ENCODE measurements at regions not wholly inside any gene's neighbourhood (a gene's known extent, or its start where the extent isn't known, plus 50 kb on each side); places are given as distances from the start of the nearest gene placed in this dataset.

DNA sequence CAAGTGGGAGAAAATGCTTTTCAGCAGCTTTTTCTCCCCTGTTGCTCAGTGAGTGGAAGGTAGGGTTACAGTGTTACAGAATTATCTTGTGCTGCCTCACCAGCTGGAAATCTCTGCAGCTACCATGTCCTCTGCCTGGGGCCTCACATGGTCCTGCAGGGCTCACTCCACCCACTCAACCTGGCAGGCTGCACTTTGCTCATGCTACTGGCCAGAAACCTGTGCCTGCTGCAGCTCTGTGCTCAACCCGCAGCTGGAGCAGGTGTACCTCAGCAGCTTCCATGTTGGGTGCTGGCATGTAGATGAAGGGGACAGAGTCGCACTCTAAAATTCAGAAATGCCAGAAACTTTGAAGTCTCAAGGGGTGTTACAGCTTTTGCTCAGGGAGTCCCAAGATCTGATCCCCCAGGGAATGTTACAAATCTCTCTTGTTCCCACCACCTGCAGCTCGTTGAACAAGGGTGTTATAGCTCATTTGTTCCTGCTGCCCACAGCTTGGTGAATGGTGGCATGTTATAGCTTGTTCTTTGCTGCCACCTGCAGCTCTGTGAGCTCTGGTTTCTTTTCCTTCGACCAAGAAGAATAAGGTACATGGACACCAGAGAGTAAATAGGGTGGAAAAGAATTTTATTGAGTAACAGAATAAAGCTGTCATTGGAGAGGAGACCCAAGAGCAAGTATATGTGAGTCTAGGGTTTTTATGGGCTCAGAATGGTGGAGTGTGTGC is 845.8 kb downstream of the TECRL start:
- TF ChIP-seq CTCF (conservative IDR thresholded peaks at IDR 0.05; ENCODE audit: low read depth, low read length) = peak; percentile 43
- H3K4me3 ChIP-seq (ENCODE audit: low read length) = no peak overlapping the region
- DNase-seq (ENCODE audit: low read depth) = peak; percentile 4

DNA sequence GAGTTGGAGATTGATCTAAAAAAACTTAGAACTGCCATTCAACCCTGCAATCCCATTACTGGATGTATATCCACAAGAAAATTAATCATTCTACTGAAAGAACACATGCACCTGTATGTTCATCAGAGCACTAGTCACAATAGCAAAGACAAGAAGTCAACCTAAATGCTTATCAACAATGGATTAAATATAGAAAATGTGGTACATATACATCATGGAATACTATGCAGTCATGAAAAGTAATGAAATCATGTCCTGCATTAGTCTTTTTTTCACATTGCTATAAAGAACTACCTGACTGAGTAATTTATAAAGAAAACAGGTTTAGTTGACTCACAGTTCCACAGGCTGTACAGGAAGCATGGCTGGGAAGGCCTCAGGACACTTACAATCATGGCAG is 850.5 kb downstream of the TECRL start:
- no peak for DNase-seq (ENCODE audit: low read depth)
- no peak overlapping the region for H3K4me3 ChIP-seq (ENCODE audit: low read length)
- no peak for TF ChIP-seq CTCF (conservative IDR thresholded peaks at IDR 0.05; ENCODE audit: low read depth, low read length)

DNA sequence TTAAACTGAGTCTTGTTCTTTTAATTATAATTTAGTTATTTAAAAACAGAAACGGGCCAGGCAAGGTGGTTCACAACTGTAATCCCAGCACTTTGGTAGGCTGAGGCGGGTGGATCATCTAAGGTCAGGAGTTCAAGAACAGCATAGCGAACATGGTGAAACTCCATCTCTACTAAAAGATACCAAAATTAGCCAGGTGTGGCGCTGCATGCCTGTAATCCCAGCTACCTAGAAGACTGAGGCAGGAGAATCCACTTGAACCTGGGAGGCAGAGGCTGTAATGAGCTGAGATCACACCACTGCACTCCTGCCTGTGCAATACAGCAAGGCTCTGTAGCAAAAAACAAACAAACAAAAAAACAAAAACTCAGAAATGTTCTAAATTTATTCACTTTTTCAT is 852.9 kb downstream of the TECRL start:
- no peak overlapping the region for H3K4me3 ChIP-seq (ENCODE audit: low read length)
- DNase-seq (ENCODE audit: low read depth) = no peak
- TF ChIP-seq CTCF (conservative IDR thresholded peaks at IDR 0.05; ENCODE audit: low read depth, low read length) = peak; percentile 8

DNA sequence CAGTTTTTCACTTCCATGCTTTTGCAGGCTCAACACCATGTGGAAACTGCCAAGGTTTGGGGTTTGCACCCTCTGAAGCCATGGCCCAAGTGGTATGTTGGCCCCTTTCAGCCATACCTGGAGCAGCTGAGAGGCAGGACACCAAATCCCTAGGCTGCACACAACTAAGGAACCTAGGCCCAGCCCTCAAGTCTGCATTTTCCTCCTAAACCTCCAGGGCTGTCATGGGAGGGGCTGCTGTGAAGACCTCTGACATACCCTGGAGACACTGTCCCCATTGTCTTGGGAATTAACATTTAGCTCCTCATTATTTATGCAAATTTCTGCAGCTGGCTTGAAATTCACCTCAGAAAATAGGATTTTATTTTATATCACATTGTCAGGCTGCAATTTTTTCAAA is 856.1 kb downstream of the TECRL start:
- DNase-seq (ENCODE audit: low read depth) = no peak
- TF ChIP-seq CTCF (conservative IDR thresholded peaks at IDR 0.05; ENCODE audit: low read depth, low read length) = no peak
- no peak overlapping the region for H3K4me3 ChIP-seq (ENCODE audit: low read length)

DNA sequence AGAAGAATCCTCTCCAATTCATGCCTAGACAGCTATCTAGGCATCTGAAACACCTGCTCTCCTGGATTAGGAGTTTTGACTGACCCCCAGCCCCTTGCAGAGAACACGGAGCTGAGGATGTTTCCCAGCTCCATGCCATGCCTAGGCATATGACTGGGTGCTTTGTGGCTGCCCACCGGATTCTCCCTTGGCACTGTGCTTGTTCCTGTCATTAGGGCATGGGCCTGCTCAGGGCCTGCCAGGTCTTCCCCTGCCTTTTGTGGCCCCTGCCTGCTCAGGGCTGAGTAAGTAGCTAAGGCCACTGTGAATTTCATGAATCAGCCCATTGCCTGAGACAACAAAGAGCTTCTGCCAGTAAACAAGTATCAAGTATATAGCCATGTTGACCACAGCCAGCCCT is 867.4 kb downstream of the TECRL start:
- DNase-seq (ENCODE audit: low read depth) = no peak
- H3K4me3 ChIP-seq (ENCODE audit: low read length) = no peak overlapping the region
- no peak for TF ChIP-seq CTCF (conservative IDR thresholded peaks at IDR 0.05; ENCODE audit: low read depth, low read length)

DNA sequence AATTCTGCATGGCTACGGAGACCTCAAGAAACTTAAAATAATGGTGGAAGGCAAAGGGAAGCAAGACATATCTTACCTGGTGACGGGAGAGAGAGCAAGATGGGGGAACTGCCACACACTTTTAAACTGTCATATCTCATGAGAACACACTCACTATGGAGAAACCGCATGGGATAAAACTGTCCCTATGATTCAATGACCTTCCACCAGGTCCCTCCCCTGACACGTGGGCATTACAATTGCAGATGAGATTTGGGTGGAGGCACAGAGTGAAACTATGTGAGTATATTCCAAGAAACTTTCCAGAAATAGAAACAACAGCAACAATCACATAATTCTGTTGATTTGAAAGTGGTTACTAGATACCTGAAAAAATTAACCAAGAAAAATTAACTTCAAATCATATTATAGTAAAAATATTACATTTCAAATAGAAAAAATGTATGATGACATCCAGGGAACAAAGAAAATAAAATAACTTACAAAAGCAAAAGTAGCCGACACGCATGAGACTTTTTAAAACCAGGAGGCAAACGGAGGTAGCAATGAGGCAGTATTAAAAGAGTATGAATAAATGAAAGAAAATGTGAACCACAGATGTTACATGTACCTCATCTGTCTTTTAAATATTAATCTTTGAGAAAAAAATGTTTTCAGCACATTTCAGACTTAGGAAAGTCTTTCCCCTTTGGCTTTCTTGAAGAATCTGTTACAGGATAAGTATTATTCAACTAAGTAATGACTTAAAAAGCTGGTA is 879.5 kb downstream of the TECRL start:
- no peak for DNase-seq (ENCODE audit: low read depth)

More for the DNA sequence above, 879.5 kb downstream of the TECRL start:
- no peak for TF ChIP-seq CTCF (conservative IDR thresholded peaks at IDR 0.05; ENCODE audit: low read depth, low read length)
- no peak overlapping the region for H3K4me3 ChIP-seq (ENCODE audit: low read length)

Measured in retinal pigment epithelial cell (primary cell).